ENCODE measurements at regions not wholly inside any gene's neighbourhood (a gene's known extent, or its start where the extent isn't known, plus 50 kb on each side); places are given as distances from the start of the nearest gene placed in this dataset.

DNA sequence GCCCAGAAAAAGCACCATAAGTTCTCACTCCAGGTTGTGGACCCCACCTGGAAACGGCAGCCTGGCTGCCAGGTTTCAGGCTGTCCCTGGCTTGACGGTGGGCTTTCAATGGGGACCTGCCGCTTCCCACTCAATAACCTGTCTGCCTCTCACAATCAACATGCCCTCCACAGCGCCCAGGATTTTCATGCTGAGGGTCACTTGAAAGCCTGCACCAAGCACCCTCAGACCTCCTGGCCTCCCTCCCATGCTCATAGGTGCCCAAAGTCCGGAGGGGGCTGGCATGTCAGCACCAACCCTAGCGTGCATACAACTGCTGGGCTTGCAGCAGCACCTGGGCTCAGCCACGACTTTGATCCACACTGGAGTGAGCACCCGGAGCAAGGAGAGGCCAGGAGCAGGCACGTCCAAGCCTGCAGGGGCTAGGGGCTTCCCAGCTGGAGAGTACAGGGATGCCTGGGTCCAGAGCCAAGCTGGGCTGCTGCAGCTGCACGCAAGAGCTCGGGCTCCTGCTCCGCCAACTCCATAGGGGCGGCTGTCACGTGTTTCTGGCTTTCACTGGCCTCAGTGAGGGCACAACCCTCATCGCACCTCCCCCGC, 1214.3 kb upstream of the RAG2 start:
- Histone ChIP-seq H3K4me3 (no peak overlapping the region), H3K9me3 (replicated peaks) (peaks cover 4% of the 10 kb centered on the region), H3K4me1 (no peaks in the 10 kb centered on the region), H3K27ac (replicated peaks) (no peak overlapping the region), H3K27me3 (ENCODE audit: low read depth) (no peaks in the 10 kb centered on the region), H3K36me3 (no peaks in the 10 kb centered on the region)
- intact Hi-C loops (cut with micrococcal nuclease): no loop called here
- TF ChIP-seq, protein P1, sequence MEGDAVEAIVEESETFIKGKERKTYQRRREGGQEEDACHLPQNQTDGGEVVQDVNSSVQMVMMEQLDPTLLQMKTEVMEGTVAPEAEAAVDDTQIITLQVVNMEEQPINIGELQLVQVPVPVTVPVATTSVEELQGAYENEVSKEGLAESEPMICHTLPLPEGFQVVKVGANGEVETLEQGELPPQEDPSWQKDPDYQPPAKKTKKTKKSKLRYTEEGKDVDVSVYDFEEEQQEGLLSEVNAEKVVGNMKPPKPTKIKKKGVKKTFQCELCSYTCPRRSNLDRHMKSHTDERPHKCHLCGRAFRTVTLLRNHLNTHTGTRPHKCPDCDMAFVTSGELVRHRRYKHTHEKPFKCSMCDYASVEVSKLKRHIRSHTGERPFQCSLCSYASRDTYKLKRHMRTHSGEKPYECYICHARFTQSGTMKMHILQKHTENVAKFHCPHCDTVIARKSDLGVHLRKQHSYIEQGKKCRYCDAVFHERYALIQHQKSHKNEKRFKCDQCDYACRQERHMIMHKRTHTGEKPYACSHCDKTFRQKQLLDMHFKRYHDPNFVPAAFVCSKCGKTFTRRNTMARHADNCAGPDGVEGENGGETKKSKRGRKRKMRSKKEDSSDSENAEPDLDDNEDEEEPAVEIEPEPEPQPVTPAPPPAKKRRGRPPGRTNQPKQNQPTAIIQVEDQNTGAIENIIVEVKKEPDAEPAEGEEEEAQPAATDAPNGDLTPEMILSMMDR (IDR thresholded peaks at IDR 0.05; ENCODE audit: borderline replicate concordance): no peak
- no peak for DNase-seq

DNA sequence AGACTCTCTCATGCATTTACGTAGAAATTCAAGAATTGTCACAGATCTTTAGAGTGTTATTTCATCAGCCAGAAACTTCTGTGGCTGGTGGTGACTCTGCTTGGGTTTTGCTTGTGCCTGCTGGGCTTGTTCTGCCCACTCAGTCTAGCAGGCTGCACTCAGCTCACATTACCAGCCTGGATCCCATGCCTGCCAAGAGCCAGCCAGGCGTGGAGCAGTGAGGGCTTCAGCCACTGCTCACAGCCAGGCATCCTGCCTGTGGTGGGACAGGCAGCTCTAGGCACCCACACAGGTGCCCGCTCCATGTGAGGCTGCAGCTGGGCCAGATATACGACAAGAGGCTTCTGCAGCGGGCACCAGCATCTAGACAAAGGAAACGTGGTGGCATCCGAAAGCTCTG, 1213.3 kb upstream of the RAG2 start:
- H3K27ac ChIP-seq (replicated peaks): no peak overlapping the region
- intact Hi-C loops (cut with micrococcal nuclease): no loop called here
- H3K36me3 ChIP-seq: no peaks in the 10 kb centered on the region
- DNase-seq: no peak
- TF ChIP-seq, protein P1 (IDR thresholded peaks at IDR 0.05; ENCODE audit: borderline replicate concordance): no peak
- no peaks in the 10 kb centered on the region for H3K4me1 ChIP-seq
- H3K9me3 ChIP-seq (replicated peaks): no peaks in the 10 kb centered on the region
- no peak overlapping the region for H3K4me3 ChIP-seq
- H3K27me3 ChIP-seq (ENCODE audit: low read depth): no peaks in the 10 kb centered on the region

DNA sequence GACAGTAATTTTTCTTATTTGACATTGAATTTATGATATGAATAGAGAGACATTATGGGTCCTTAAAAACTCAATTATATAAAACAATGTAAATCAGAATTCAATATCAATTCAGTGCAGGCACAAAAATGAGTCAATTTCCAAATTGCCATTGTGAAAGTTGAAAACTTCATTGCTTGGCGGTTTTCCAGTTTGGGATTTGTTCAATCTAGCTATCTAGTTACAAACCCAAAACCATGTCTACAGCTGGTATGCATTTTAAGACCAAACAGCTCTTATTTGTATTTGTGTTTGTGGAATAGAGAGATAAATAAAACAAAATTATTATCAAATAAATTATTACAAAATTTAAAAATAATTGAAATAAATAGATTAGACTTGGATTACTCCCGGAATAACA, 1206.6 kb upstream of the RAG2 start:
- TF ChIP-seq, protein P1 (IDR thresholded peaks at IDR 0.05; ENCODE audit: borderline replicate concordance): no peak
- Histone ChIP-seq H3K27me3 (ENCODE audit: low read depth) (no peaks in the 10 kb centered on the region), H3K36me3 (no peaks in the 10 kb centered on the region), H3K4me1 (no peaks in the 10 kb centered on the region), H3K4me3 (no peak overlapping the region), H3K27ac (replicated peaks) (no peak overlapping the region), H3K9me3 (replicated peaks) (peaks cover 6% of the 10 kb centered on the region)
- no peak for DNase-seq
- intact Hi-C loops (cut with micrococcal nuclease): no loop called here

DNA sequence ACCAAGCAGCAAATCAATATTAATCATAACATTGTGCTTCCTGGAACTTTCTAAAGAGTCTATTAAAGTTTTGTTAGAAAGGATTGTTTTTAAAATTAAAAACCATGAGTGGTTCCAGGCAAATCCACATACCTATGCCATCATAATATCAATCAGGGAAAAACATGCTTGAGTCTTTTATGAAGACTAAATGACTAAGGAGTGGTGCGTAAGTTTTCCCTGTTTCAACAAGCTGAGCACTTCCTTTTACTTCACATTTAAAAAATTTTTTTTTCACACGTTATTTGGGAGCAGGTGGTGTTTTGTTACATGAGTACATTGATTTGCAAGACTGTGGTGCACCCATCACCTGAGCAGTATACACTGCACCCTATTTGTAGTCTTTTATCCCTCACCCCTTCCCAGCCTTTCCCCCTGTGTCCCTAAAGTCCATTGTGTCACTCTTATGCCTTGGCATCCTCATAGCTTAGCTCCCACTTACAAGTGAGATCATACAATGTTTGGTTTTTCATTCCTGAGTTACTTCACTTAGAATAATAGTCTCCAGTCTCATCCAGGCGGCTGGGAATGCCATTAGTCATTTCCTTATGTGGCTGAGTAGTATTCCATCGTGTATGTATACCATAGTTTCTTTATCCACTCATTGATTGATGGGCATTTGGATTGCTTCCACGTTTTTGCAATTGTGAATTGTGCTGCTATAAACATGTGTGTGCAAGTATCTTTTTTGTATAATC, 1190.3 kb upstream of the RAG2 start:
- H3K27ac ChIP-seq (replicated peaks): no peak overlapping the region
- H3K36me3 ChIP-seq: no peaks in the 10 kb centered on the region
- no peak for DNase-seq
- TF ChIP-seq, protein P1 (IDR thresholded peaks at IDR 0.05; ENCODE audit: borderline replicate concordance): no peak
- H3K27me3 ChIP-seq (ENCODE audit: low read depth): no peaks in the 10 kb centered on the region
- H3K4me1 ChIP-seq: no peaks in the 10 kb centered on the region
- H3K4me3 ChIP-seq: no peak overlapping the region
- H3K9me3 ChIP-seq (replicated peaks): peaks cover 61% of the 10 kb centered on the region
- intact Hi-C loops (cut with micrococcal nuclease): no loop called here

DNA sequence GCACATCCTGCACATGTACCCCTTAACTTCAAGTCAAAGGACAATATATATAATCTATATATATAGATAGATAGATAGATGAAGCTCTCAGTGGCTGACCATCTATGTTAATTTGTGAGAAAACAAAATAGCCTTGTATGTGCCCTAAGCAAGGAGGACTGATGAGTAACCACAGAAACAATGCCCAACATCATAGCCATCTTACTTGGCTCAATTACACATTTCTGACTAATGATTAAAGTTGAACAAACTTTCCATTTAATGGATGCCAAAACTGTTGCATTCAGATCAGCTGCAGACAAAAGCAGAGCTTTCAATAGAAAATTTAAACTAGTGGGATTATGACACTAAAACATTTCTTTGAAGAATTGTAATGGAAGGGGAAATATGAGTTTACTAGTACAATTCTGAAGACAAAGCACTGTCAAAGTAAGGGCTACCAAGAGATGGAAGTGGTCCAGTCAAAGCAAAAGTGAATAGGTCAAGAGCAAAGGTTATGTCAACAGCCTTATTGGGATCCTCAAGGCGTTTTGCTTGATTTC, 1188.2 kb upstream of the RAG2 start:
- no peak overlapping the region for H3K4me3 ChIP-seq
- no peak overlapping the region for H3K27ac ChIP-seq (replicated peaks)
- H3K27me3 ChIP-seq (ENCODE audit: low read depth): no peaks in the 10 kb centered on the region
- DNase-seq: no peak
- intact Hi-C loops (cut with micrococcal nuclease): no loop called here
- no peaks in the 10 kb centered on the region for H3K36me3 ChIP-seq
- peaks cover 81% of the 10 kb centered on the region for H3K9me3 ChIP-seq (replicated peaks)
- TF ChIP-seq, protein P1 (IDR thresholded peaks at IDR 0.05; ENCODE audit: borderline replicate concordance): no peak
- H3K4me1 ChIP-seq: no peaks in the 10 kb centered on the region

Data from left ventricle myocardium inferior (tissue), 1 donor.